MM.1S (cell line): ENCODE measurements at regions not wholly inside any gene's neighbourhood (a gene's known extent, or its start where the extent isn't known, plus 50 kb on each side); places are given as distances from the start of the nearest gene placed in this dataset.

Experiments used
- DNase-seq: peaks from one replicate; pipeline ENCODE4 v3.0.0-alpha.2; 2015
- H2AFZ ChIP-seq: fragments of 300-600 bp; sonication (generic); 2 replicates; pipeline ENCODE4 v1.6.0; 2016; ENCODE audit warnings: antibody characterized with exemption, low read length
- H3F3A ChIP-seq: fragments of 300-600 bp; sonication (generic); 2 replicates; pipeline ENCODE4 v1.6.1; 2016; ENCODE audit warnings: mild to moderate bottlenecking, antibody characterized with exemption, low read length, moderate library complexity, mixed read lengths; ENCODE audit not compliant: insufficient read depth
- H3K27ac ChIP-seq: fragments of 300-600 bp; sonication (generic); 2 replicates; pipeline ENCODE4 v1.5.1; 2016; ENCODE audit warnings: mild to moderate bottlenecking, low read length
- H3K27me3 ChIP-seq: fragments of 300-600 bp; sonication (generic); replicated peaks from 2 replicates; pipeline ENCODE4 v1.6.0; 2016; ENCODE audit warnings: low read length; ENCODE audit not compliant: insufficient read depth
- H3K36me3 ChIP-seq: fragments of 300-600 bp; sonication (generic); replicated peaks from 2 replicates; pipeline ENCODE4 v1.6.1; 2016; ENCODE audit warnings: mild to moderate bottlenecking, low read length, mixed read lengths; ENCODE audit not compliant: insufficient read depth
- H3K4me1 ChIP-seq: fragments of 300-600 bp; sonication (generic); 2 replicates; pipeline ENCODE4 v1.6.1; 2016; ENCODE audit warnings: low read length, mixed read lengths
- H3K4me2 ChIP-seq: fragments of 300-600 bp; sonication (generic); 2 replicates; pipeline ENCODE4 v1.6.0; 2016; ENCODE audit warnings: low read depth, low read length
- H3K4me3 ChIP-seq: fragments of 300-600 bp; sonication (generic); 2 replicates; pipeline ENCODE4 v1.5.1; 2016; ENCODE audit warnings: low read length, mixed read lengths
- H3K79me2 ChIP-seq: fragments of 300-600 bp; sonication (generic); 2 replicates; pipeline ENCODE4 v1.6.1; 2016; ENCODE audit warnings: mixed run types, low read length, mixed read lengths
- H3K9ac ChIP-seq: fragments of 300-600 bp; sonication (generic); 2 replicates; pipeline ENCODE4 v1.6.1; 2016; ENCODE audit warnings: low read length, mixed read lengths
- H3K9me2 ChIP-seq: fragments of 300-600 bp; sonication (generic); replicated peaks from 2 replicates; pipeline ENCODE4 v1.6.1; 2016; ENCODE audit warnings: mild to moderate bottlenecking, low read length, mixed read lengths; ENCODE audit not compliant: insufficient read depth
- H3K9me3 ChIP-seq: fragments of 300-600 bp; sonication (generic); replicated peaks from 2 replicates; pipeline ENCODE4 v1.6.1; 2016; ENCODE audit warnings: mild to moderate bottlenecking, low read length, mixed read lengths; ENCODE audit not compliant: insufficient read depth
- H4K20me1 ChIP-seq: fragments of 300-600 bp; sonication (generic); 2 replicates; pipeline ENCODE4 v1.6.1; 2016; ENCODE audit warnings: mild to moderate bottlenecking, low read length, moderate library complexity, mixed read lengths; ENCODE audit not compliant: insufficient read depth
- EZH2 ChIP-seq: fragments of 300-600 bp; sonication (generic); optimal IDR thresholded peaks from 2 replicates; pipeline ENCODE3; 2017; ENCODE audit warnings: low read depth, mild to moderate bottlenecking, antibody characterized with exemption, low read length, mixed read lengths
- EZH2phosphoT487 ChIP-seq: fragments of 300-600 bp; sonication (generic); IDR thresholded peaks from 2 replicates; pipeline ENCODE4 v1.6.1; 2018; ENCODE audit warnings: antibody characterized with exemption, low read length
- TF ChIP-seq, protein P1 (sequence below): fragments of 300-600 bp; sonication (generic); IDR thresholded peaks from 2 replicates; pipeline ENCODE4 v1.5.1; 2016; ENCODE audit warnings: antibody characterized with exemption, low read length, mixed read lengths

DNA sequence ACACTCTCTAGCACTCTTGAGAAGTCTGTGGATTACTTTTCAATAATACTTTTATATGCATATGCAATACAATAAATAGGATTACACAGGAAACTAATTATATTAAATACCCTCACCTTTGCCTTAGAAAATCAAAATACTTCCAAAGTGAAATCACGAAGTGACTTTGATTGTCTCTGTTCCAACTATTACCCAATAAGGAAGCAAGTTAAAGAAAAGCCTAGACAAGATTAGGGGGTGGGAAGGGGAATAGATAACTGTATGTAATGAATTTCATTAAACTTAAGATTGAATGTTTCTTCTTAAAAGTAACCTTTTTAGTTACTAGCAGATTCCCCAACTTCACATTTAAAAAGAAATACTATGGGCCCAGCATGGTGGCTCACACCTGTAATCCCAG, 66.6 kb upstream of the SOX4 start:
- Histone ChIP-seq H3K4me1 (no peaks in the 10 kb centered on the region), H3K9ac (no peak overlapping the region), H3K4me2 (no peak overlapping the region), H3K27me3 (no peaks in the 10 kb centered on the region), H3K27ac (no peak overlapping the region), H2AFZ (no peak overlapping the region), H3K9me3 (no peaks in the 10 kb centered on the region), H3F3A (no peaks in the 10 kb centered on the region), H3K79me2 (no peaks in the 10 kb centered on the region), H4K20me1 (no peaks in the 10 kb centered on the region), H3K36me3 (no peaks in the 10 kb centered on the region), H3K4me3 (no peak overlapping the region), H3K9me2 (no peaks in the 10 kb centered on the region)
- TF ChIP-seq EZH2phosphoT487: no peak
- TF ChIP-seq EZH2: no peak
- TF ChIP-seq, protein P1, sequence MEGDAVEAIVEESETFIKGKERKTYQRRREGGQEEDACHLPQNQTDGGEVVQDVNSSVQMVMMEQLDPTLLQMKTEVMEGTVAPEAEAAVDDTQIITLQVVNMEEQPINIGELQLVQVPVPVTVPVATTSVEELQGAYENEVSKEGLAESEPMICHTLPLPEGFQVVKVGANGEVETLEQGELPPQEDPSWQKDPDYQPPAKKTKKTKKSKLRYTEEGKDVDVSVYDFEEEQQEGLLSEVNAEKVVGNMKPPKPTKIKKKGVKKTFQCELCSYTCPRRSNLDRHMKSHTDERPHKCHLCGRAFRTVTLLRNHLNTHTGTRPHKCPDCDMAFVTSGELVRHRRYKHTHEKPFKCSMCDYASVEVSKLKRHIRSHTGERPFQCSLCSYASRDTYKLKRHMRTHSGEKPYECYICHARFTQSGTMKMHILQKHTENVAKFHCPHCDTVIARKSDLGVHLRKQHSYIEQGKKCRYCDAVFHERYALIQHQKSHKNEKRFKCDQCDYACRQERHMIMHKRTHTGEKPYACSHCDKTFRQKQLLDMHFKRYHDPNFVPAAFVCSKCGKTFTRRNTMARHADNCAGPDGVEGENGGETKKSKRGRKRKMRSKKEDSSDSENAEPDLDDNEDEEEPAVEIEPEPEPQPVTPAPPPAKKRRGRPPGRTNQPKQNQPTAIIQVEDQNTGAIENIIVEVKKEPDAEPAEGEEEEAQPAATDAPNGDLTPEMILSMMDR: no peak
- DNase-seq: no peak

DNA sequence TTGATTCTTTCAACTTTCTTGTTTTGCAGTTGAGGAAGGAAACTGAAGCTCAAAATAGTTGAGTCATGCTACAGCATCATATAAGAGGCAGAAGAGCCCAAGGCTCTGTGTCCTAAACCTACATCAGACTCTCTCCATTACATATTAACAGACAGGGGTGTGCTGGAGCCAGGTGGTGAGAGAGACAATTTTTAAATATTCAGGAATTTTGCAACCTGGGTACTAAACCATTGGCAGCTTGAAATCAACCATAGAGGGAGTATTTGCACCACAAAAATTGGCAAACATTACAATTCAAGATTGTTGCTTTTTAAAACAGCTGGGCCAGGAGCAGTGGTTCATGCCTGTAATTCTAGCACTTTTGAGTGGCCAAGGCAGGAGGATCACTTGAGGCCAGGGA, 65.8 kb upstream of the SOX4 start:
- Histone ChIP-seq H3K27ac (no peak overlapping the region), H3K4me1 (no peaks in the 10 kb centered on the region), H3K9me3 (no peaks in the 10 kb centered on the region), H2AFZ (no peak overlapping the region), H3K9me2 (no peaks in the 10 kb centered on the region), H3K27me3 (no peaks in the 10 kb centered on the region), H3K4me2 (no peak overlapping the region), H3F3A (no peaks in the 10 kb centered on the region), H3K9ac (no peak overlapping the region), H4K20me1 (no peaks in the 10 kb centered on the region), H3K36me3 (no peaks in the 10 kb centered on the region), H3K79me2 (no peaks in the 10 kb centered on the region), H3K4me3 (no peak overlapping the region)
- DNase-seq: no peak
- no peak for TF ChIP-seq EZH2phosphoT487
- TF ChIP-seq EZH2: no peak
- TF ChIP-seq, protein P1: no peak

- Histone ChIP-seq H3K4me2 (no peak overlapping the region), H3K27me3 (no peaks in the 10 kb centered on the region), H3F3A (no peaks in the 10 kb centered on the region), H3K4me3 (no peak overlapping the region), H3K79me2 (no peaks in the 10 kb centered on the region), H3K9ac (no peak overlapping the region), H2AFZ (no peak overlapping the region), H3K4me1 (no peaks in the 10 kb centered on the region), H3K27ac (no peak overlapping the region), H3K9me3 (no peaks in the 10 kb centered on the region), H3K9me2 (no peaks in the 10 kb centered on the region), H4K20me1 (no peaks in the 10 kb centered on the region), H3K36me3 (no peaks in the 10 kb centered on the region)
- no peak for DNase-seq
- TF ChIP-seq EZH2phosphoT487 (no peak), EZH2 (no peak)
- TF ChIP-seq, protein P1: no peak
These were observed 64.1 kb upstream of the SOX4 start for GRCh38 chr6:21529431-21529830.
